Endothelial cell of umbilical vein (primary cell): ENCODE measurements at regions not wholly inside any gene's neighbourhood (a gene's known extent, or its start where the extent isn't known, plus 50 kb on each side); places are given as distances from the start of the nearest gene placed in this dataset.

Experiments
- TF ChIP-seq, protein P1 (sequence below), 2 donors: IDR thresholded peaks; 1 replicate in 1 of 2; 2 replicates in 1 of 2; pipeline ENCODE4 v1.5.1; 2011; ENCODE audit warnings: low read length in 2 of 2, mild to moderate bottlenecking in 2 of 2, moderate library complexity in 2 of 2, control low read depth in 1 of 2, inconsistent platforms in 1 of 2, low read depth in 1 of 2; ENCODE audit not compliant: insufficient read depth in 1 of 2; ENCODE audit errors: extremely low read depth in 1 of 2
- TF ChIP-seq, protein P2 (sequence below): IDR thresholded peaks from 2 replicates; pipeline ENCODE4 v1.6.1; 2011; ENCODE audit not compliant: insufficient read depth, insufficient read length

DNA sequence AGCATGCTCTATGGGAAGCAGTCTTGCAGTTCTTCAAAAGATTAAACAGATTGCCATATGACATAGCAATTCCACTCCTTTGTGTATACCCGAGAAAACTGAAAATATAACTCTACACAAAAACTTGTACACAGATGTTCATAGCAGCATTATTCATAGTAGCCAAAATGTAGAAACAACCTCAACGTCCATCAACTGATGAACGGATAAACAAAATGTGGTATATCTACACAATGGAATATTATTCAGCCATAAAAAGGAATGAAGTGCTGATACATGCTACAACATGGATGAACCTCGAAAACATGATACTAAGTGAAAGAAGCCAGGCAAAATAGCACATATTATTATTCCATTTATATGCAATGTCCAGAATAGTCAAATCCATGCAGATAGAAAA is 221.2 kb upstream of the PSMD7 start:
- TF ChIP-seq, protein P1, sequence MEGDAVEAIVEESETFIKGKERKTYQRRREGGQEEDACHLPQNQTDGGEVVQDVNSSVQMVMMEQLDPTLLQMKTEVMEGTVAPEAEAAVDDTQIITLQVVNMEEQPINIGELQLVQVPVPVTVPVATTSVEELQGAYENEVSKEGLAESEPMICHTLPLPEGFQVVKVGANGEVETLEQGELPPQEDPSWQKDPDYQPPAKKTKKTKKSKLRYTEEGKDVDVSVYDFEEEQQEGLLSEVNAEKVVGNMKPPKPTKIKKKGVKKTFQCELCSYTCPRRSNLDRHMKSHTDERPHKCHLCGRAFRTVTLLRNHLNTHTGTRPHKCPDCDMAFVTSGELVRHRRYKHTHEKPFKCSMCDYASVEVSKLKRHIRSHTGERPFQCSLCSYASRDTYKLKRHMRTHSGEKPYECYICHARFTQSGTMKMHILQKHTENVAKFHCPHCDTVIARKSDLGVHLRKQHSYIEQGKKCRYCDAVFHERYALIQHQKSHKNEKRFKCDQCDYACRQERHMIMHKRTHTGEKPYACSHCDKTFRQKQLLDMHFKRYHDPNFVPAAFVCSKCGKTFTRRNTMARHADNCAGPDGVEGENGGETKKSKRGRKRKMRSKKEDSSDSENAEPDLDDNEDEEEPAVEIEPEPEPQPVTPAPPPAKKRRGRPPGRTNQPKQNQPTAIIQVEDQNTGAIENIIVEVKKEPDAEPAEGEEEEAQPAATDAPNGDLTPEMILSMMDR (IDR thresholded peaks at IDR 0.05; ENCODE audit: extremely low read depth in 1 of 2, insufficient read depth in 1 of 2, low read depth in 1 of 2, low read length in 2 of 2): no peak
- TF ChIP-seq, protein P2, sequence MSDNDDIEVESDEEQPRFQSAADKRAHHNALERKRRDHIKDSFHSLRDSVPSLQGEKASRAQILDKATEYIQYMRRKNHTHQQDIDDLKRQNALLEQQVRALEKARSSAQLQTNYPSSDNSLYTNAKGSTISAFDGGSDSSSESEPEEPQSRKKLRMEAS: no peak
